ENCODE measurements at regions not wholly inside any gene's neighbourhood (a gene's known extent, or its start where the extent isn't known, plus 50 kb on each side); places are given as distances from the start of the nearest gene placed in this dataset.
"Not testable (repeated sequence)": the region's sequence is repeated elsewhere in the genome, so short reads cannot be mapped to it uniquely, and the experiment has no call there.

GRCh38 chr21:13986996-13987958 is 223.5 kb downstream of the LIPI start:
- H3K36me3 ChIP-seq; H3K4me1 ChIP-seq; DNase-seq; H3K27ac ChIP-seq; H3K27me3 ChIP-seq; H3K4me3 ChIP-seq (replicated peaks in 1 of 3); intact Hi-C loops (cut with DNase I); H3K9me3 ChIP-seq: not testable (repeated sequence)
- WGBS, 2 donors: 67 to 76% methylated on average over 5 to 6 of the region's 9 CpGs

- intact Hi-C loops (cut with DNase I); H3K4me3 ChIP-seq (replicated peaks in 1 of 3): not testable (repeated sequence)
Measured at GRCh38 chr21:13985865-13986863, 224.6 kb downstream of the LIPI start.

GRCh38 chr21:13985137-13985864 is 225.5 kb downstream of the LIPI start:
- H3K36me3 ChIP-seq; intact Hi-C loops (cut with DNase I); H3K27me3 ChIP-seq; H3K4me3 ChIP-seq (replicated peaks in 1 of 3); DNase-seq; H3K27ac ChIP-seq; H3K4me1 ChIP-seq; H3K9me3 ChIP-seq: not testable (repeated sequence)
- 90 to 97% methylated on average over 4 to 6 of the region's 9 CpGs for WGBS, 2 donors

More at GRCh38 chr21:13985865-13986863, 224.6 kb downstream of the LIPI start:
- not testable (repeated sequence) for H3K4me1 ChIP-seq, H3K9me3 ChIP-seq, DNase-seq, H3K36me3 ChIP-seq, H3K27me3 ChIP-seq, H3K27ac ChIP-seq
- WGBS, 2 donors: 85 to 87% methylated on average over 9 of the region's 10 CpGs

GRCh38 chr21:13984728-13985127 is 226.0 kb downstream of the LIPI start:
- H3K9me3 ChIP-seq; intact Hi-C loops (cut with DNase I); H3K27me3 ChIP-seq; H3K36me3 ChIP-seq; DNase-seq; H3K4me3 ChIP-seq (replicated peaks in 1 of 3); H3K27ac ChIP-seq; H3K4me1 ChIP-seq: not testable (repeated sequence)
- WGBS, 2 donors: 88% methylated on average over 3 of the region's 5 CpGs; no CpG with 5 or more reads in 1 of the 2 donors

- H3K27ac ChIP-seq; intact Hi-C loops (cut with DNase I); H3K9me3 ChIP-seq; H3K4me3 ChIP-seq (replicated peaks in 1 of 3); H3K4me1 ChIP-seq; DNase-seq; H3K27me3 ChIP-seq; H3K36me3 ChIP-seq: not testable (repeated sequence)
- 78 to 92% methylated on average over 11 to 15 of the region's 48 CpGs for WGBS, 2 donors
Measured at GRCh38 chr21:13981176-13982087, 229.3 kb downstream of the LIPI start.

GRCh38 chr21:13980115-13980662 is 230.6 kb downstream of the LIPI start:
- peak in 1 of 6 experiments; percentile 35 for TF ChIP-seq CTCF (IDR thresholded peaks at IDR 0.05)
- peak overlapping the region in 1 of 3 donors; percentile 38 for H3K4me3 ChIP-seq (replicated peaks in 1 of 3)
- WGBS, 2 donors: 0 to 8% methylated on average over 1 to 15 of the region's 42 CpGs
- H3K27me3 ChIP-seq; H3K27ac ChIP-seq; H3K36me3 ChIP-seq; H3K9me3 ChIP-seq; H3K4me1 ChIP-seq; intact Hi-C loops (cut with DNase I): not testable (repeated sequence)
- peak; percentile 78 to 89 for DNase-seq

- peak in 1 of 2 donors; percentile 7 for DNase-seq
- peak overlapping the region in 1 of 3 donors; percentile 38 for H3K4me3 ChIP-seq (replicated peaks in 1 of 3)
- H3K27ac ChIP-seq; intact Hi-C loops (cut with DNase I); H3K27me3 ChIP-seq; H3K4me1 ChIP-seq; H3K36me3 ChIP-seq; H3K9me3 ChIP-seq: not testable (repeated sequence)
- 27 to 35% methylated on average over 9 to 19 of the region's 26 CpGs for WGBS, 2 donors
Measured at GRCh38 chr21:13979608-13980007, 231.1 kb downstream of the LIPI start.

- H3K4me1 ChIP-seq; H3K27ac ChIP-seq; H3K36me3 ChIP-seq; H3K27me3 ChIP-seq; H3K9me3 ChIP-seq; DNase-seq; H3K4me3 ChIP-seq (replicated peaks in 1 of 3); intact Hi-C loops (cut with DNase I): not testable (repeated sequence)
Measured at GRCh38 chr21:13974582-13974981, 236.2 kb downstream of the LIPI start.

- H3K27ac ChIP-seq; intact Hi-C loops (cut with DNase I): not testable (repeated sequence)
Measured at GRCh38 chr21:13969853-13970252, 240.9 kb downstream of the LIPI start.

GRCh38 chr21:13969002-13969401 is 241.8 kb downstream of the LIPI start:
- H3K4me3 ChIP-seq (replicated peaks in 1 of 3); H3K27ac ChIP-seq; H3K4me1 ChIP-seq; intact Hi-C loops (cut with DNase I); H3K27me3 ChIP-seq; H3K36me3 ChIP-seq; H3K9me3 ChIP-seq; DNase-seq: not testable (repeated sequence)
- 62 to 69% methylated on average over 2 of the region's 2 CpGs for WGBS, 2 donors

More at GRCh38 chr21:13969853-13970252, 240.9 kb downstream of the LIPI start:
- 77 to 88% methylated on average over 3 of the region's 3 CpGs for WGBS, 2 donors
- H3K36me3 ChIP-seq; H3K4me3 ChIP-seq (replicated peaks in 1 of 3); DNase-seq; H3K27me3 ChIP-seq; H3K9me3 ChIP-seq; H3K4me1 ChIP-seq: not testable (repeated sequence)
